A673 (cell line): ENCODE measurements at regions not wholly inside any gene's neighbourhood (a gene's known extent, or its start where the extent isn't known, plus 50 kb on each side); places are given as distances from the start of the nearest gene placed in this dataset.

Experiments
- EZH2 ChIP-seq: fragments of 200-600 bp; sonication (generic); IDR thresholded peaks from 2 replicates; pipeline ENCODE4 v1.6.1; 2017; ENCODE audit warnings: borderline replicate concordance, low read depth, mild to moderate bottlenecking, mixed read lengths, antibody characterized with exemption, low read length; ENCODE audit not compliant: poor library complexity, severe bottlenecking
- TF ChIP-seq, protein P1 (sequence below): fragments of 300-800, 200-600 bp; sonication (generic); conservative IDR thresholded peaks from 2 replicates; pipeline ENCODE4 v1.5.1; 2017; ENCODE audit warnings: low read depth, mild to moderate bottlenecking, antibody characterized with exemption, low read length, moderate library complexity, mixed read lengths

- TF ChIP-seq, protein P1, sequence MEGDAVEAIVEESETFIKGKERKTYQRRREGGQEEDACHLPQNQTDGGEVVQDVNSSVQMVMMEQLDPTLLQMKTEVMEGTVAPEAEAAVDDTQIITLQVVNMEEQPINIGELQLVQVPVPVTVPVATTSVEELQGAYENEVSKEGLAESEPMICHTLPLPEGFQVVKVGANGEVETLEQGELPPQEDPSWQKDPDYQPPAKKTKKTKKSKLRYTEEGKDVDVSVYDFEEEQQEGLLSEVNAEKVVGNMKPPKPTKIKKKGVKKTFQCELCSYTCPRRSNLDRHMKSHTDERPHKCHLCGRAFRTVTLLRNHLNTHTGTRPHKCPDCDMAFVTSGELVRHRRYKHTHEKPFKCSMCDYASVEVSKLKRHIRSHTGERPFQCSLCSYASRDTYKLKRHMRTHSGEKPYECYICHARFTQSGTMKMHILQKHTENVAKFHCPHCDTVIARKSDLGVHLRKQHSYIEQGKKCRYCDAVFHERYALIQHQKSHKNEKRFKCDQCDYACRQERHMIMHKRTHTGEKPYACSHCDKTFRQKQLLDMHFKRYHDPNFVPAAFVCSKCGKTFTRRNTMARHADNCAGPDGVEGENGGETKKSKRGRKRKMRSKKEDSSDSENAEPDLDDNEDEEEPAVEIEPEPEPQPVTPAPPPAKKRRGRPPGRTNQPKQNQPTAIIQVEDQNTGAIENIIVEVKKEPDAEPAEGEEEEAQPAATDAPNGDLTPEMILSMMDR, result no peak
- TF ChIP-seq EZH2, result no peak
Measured at GRCh38 chr17:69812240-69812837, 262.7 kb upstream of the KCNJ16 start.
